H9 (cell line): ENCODE measurements at regions not wholly inside any gene's neighbourhood (a gene's known extent, or its start where the extent isn't known, plus 50 kb on each side); places are given as distances from the start of the nearest gene placed in this dataset.

Source experiments
- DNase-seq: peaks from one replicate; pipeline ENCODE4 v3.0.0-alpha.2; 2017
- H2AFZ ChIP-seq: one replicate; pipeline ENCODE4 v1.6.1; 2013; ENCODE audit warnings: mild to moderate bottlenecking, low read length, control low read depth, moderate library complexity
- H2AK5ac ChIP-seq: 2 replicates; pipeline ENCODE4 v1.6.1; 2013; ENCODE audit warnings: low read length, control low read depth, mixed read lengths; ENCODE audit not compliant: insufficient read length
- H2BK120ac ChIP-seq: one replicate; pipeline ENCODE4 v1.6.1; 2013; ENCODE audit warnings: low read depth, mild to moderate bottlenecking, low read length, control low read depth, inconsistent platforms; ENCODE audit not compliant: poor library complexity, severe bottlenecking
- H2BK12ac ChIP-seq: 2 replicates; pipeline ENCODE4 v1.6.1; 2013; ENCODE audit warnings: low read length, control low read depth, mixed read lengths, low read depth; ENCODE audit not compliant: insufficient read length
- H2BK15ac ChIP-seq: 2 replicates; pipeline ENCODE4 v1.6.1; 2013; ENCODE audit warnings: low read depth, low read length, control low read depth
- H2BK20ac ChIP-seq: one replicate; pipeline ENCODE4 v1.6.1; 2013; ENCODE audit warnings: low read depth, mild to moderate bottlenecking, low read length, control low read depth, inconsistent platforms; ENCODE audit not compliant: poor library complexity, severe bottlenecking
- H2BK5ac ChIP-seq: 2 replicates; pipeline ENCODE4 v1.6.1; 2013; ENCODE audit warnings: low read length, control low read depth, mixed read lengths; ENCODE audit not compliant: insufficient read length
- H3K14ac ChIP-seq: 2 replicates; pipeline ENCODE4 v1.6.1; 2013; ENCODE audit warnings: low read length, control low read depth; ENCODE audit not compliant: insufficient read depth
- H3K18ac ChIP-seq: 2 replicates; pipeline ENCODE4 v1.6.1; 2013; ENCODE audit warnings: low read depth, mild to moderate bottlenecking, mixed read lengths, low read length, control low read depth; ENCODE audit not compliant: insufficient read length
- H3K23ac ChIP-seq: 2 replicates; pipeline ENCODE4 v1.6.1; 2013; ENCODE audit warnings: low read length, control low read depth, mixed read lengths, low read depth; ENCODE audit not compliant: insufficient read length
- H3K23me2 ChIP-seq: 2 replicates; pipeline ENCODE4 v1.6.1; 2013; ENCODE audit warnings: low read depth, mild to moderate bottlenecking, mixed read lengths, low read length, control low read depth; ENCODE audit not compliant: insufficient read length, poor library complexity, severe bottlenecking
- H3K27ac ChIP-seq: 2 replicates; pipeline ENCODE4 v1.5.1; 2013; ENCODE audit warnings: low read length, control low read depth, mixed read lengths, low read depth; ENCODE audit not compliant: insufficient read length
- H3K27me3 ChIP-seq: 2 replicates; pipeline ENCODE4 v1.6.1; 2013; ENCODE audit warnings: low read length, control low read depth, inconsistent platforms; ENCODE audit not compliant: insufficient read depth
- H3K4ac ChIP-seq: 2 replicates; pipeline ENCODE4 v1.6.1; 2013; ENCODE audit warnings: low read depth, mild to moderate bottlenecking, control low read depth, inconsistent platforms, low read length, moderate library complexity
- H3K4me1 ChIP-seq: 2 replicates; pipeline ENCODE4 v1.6.1; 2013; ENCODE audit warnings: low read length, control low read depth, inconsistent platforms; ENCODE audit not compliant: insufficient read depth
- H3K4me2 ChIP-seq: 2 replicates; pipeline ENCODE4 v1.6.1; 2013; ENCODE audit warnings: low read length, control low read depth, mixed read lengths; ENCODE audit not compliant: insufficient read length, insufficient read depth
- H3K56ac ChIP-seq: 2 replicates; pipeline ENCODE4 v1.6.1; 2013; ENCODE audit warnings: low read depth, mild to moderate bottlenecking, mixed read lengths, low read length, control low read depth; ENCODE audit not compliant: insufficient read length
- H3K79me1 ChIP-seq: 2 replicates; pipeline ENCODE4 v1.6.1; 2013; ENCODE audit warnings: low read depth, mild to moderate bottlenecking, moderate library complexity, low read length, control low read depth, inconsistent platforms; ENCODE audit not compliant: insufficient read depth, poor library complexity, severe bottlenecking
- H3K79me2 ChIP-seq: 2 replicates; pipeline ENCODE4 v1.6.1; 2013; ENCODE audit warnings: low read length, control low read depth, inconsistent platforms; ENCODE audit not compliant: insufficient read depth
- H3K9ac ChIP-seq: 2 replicates; pipeline ENCODE4 v1.6.1; 2013; ENCODE audit warnings: low read length, control low read depth, mixed read lengths; ENCODE audit not compliant: insufficient read length; ENCODE audit errors: extremely low read depth
- H3K9me3 ChIP-seq: one replicate; pipeline ENCODE4 v1.6.1; 2013; ENCODE audit warnings: low read depth, low read length, inconsistent platforms; ENCODE audit not compliant: control insufficient read depth
- H3T11ph ChIP-seq: one replicate; pipeline ENCODE4 v1.6.1; 2013; ENCODE audit warnings: mild to moderate bottlenecking, low read length, control low read depth, inconsistent platforms
- H4K20me1 ChIP-seq: one replicate; pipeline ENCODE4 v1.6.1; 2013; ENCODE audit not compliant: control insufficient read depth, insufficient read length, insufficient read depth
- H4K5ac ChIP-seq: 2 replicates; pipeline ENCODE4 v1.6.1; 2013; ENCODE audit warnings: low read depth, mild to moderate bottlenecking, mixed read lengths, low read length, control low read depth; ENCODE audit not compliant: insufficient read length
- H4K8ac ChIP-seq: replicated peaks from 2 replicates; pipeline ENCODE4 v1.6.1; 2013; ENCODE audit warnings: low read length, control low read depth, mixed read lengths, low read depth; ENCODE audit not compliant: insufficient read length
- H4K91ac ChIP-seq: 2 replicates; pipeline ENCODE4 v1.6.1; 2013; ENCODE audit warnings: low read depth, mild to moderate bottlenecking, moderate library complexity, mixed read lengths, low read length, control low read depth; ENCODE audit not compliant: insufficient read length
- H3K27ac Mint-ChIP-seq, 3 experiments: 2 replicates in 2 of 3; 3 replicates in 1 of 3; pipeline ENCODE4 v1.8.0; 2020 to 2021; ENCODE audit warnings: mixed read lengths in 3 of 3, mild to moderate bottlenecking in 1 of 3, moderate library complexity in 1 of 3
- H3K27me3 Mint-ChIP-seq: 2 replicates; pipeline ENCODE4 v1.8.0; 2021; ENCODE audit warnings: low read depth, mild to moderate bottlenecking, moderate library complexity, mixed read lengths
- H3K36me3 Mint-ChIP-seq, 3 experiments: 2 replicates in 2 of 3; 3 replicates in 1 of 3; pipeline ENCODE4 v1.8.0; 2020 to 2021; ENCODE audit warnings: low read depth in 3 of 3, mixed read lengths in 3 of 3; ENCODE audit not compliant: insufficient read depth in 1 of 3
- H3K4me1 Mint-ChIP-seq, 2 experiments: 2 replicates each; pipeline ENCODE4 v1.8.0; 2020; ENCODE audit warnings: mixed read lengths in 2 of 2
- H3K4me3 Mint-ChIP-seq, 2 experiments: 2 replicates in 1 of 2; 3 replicates in 1 of 2; pipeline ENCODE4 v1.8.0; 2020 to 2021; ENCODE audit warnings: mild to moderate bottlenecking in 2 of 2, mixed read lengths in 2 of 2, moderate library complexity in 1 of 2
- H3K9me3 Mint-ChIP-seq, 2 experiments: 2 replicates in 1 of 2; 3 replicates in 1 of 2; pipeline ENCODE4 v1.8.0; 2020; ENCODE audit warnings: mild to moderate bottlenecking in 2 of 2, mixed read lengths in 2 of 2, moderate library complexity in 1 of 2
- WGBS: extraction: QIAGEN DNeasy Blood & Tissue Kit; methylation state at CpG from one replicate; pipeline ENCODE4 v1.1.7; 2013; ENCODE audit warnings: missing lambda C conversion rate, low lambda C conversion rate, mixed read lengths; ENCODE audit not compliant: insufficient read length; ENCODE audit errors: extremely low coverage; 5-methylcytosine and 5-hydroxymethylcytosine counted together
- TF ChIP-seq, protein P1 (sequence below): fragments of 200-600 bp; sonication (generic); conservative IDR thresholded peaks from 3 replicates; pipeline ENCODE4 v1.8.0; 2021; ENCODE audit warnings: antibody characterized with exemption, mild to moderate bottlenecking

DNA sequence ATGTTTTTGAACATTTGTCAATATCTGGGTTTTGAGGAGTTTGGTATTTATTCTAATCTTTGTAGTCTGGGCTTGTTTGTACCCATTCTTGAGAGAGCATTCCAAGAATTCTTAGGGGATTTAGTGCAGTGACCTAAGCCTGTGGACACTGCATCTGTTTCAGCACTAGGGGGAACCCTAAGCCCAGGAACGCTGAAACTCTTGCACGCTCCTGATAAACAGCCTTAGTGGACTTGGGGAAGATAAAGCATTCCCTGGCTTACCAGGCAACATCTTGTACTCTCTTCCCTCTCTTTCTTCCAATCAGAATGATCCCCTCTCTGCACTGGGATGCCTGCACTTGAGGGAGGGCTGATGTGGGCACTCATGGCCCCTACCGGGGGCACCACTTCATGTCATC lies 654.9 kb upstream of the HTR2C start:
- Histone ChIP-seq H3K9me3 (no peaks in the 10 kb centered on the region), H3K56ac (no peak overlapping the region), H3K23me2 (no peaks in the 10 kb centered on the region), H3K27ac (no peak overlapping the region), H4K8ac (no peak overlapping the region), H3T11ph (no peak overlapping the region), H2BK12ac (no peak overlapping the region), H3K23ac (no peak overlapping the region), H4K91ac (no peak overlapping the region), H2AFZ (no peak overlapping the region), H3K4ac (no peak overlapping the region), H3K9ac (no peak overlapping the region), H2BK15ac (no peak overlapping the region), H2BK120ac (no peak overlapping the region), H2BK5ac (no peak overlapping the region), H3K27me3 (no peaks in the 10 kb centered on the region; the same call in 1 of the 2 replicates), H3K79me1 (no peaks in the 10 kb centered on the region), H3K4me1 (peaks cover 2% of the 10 kb centered on the region; the same call in 1 of the 2 replicates), H4K5ac (no peak overlapping the region), H4K20me1 (no peaks in the 10 kb centered on the region), H3K14ac (no peak overlapping the region), H2AK5ac (no peak overlapping the region), H2BK20ac (no peak overlapping the region), H3K79me2 (no peaks in the 10 kb centered on the region), H3K18ac (no peak overlapping the region), H3K4me2 (no peak overlapping the region)
- WGBS, result no CpG with 5 or more reads among the region's 3 CpGs
- Mint-ChIP-seq H3K27ac (peak overlapping the region; percentile 60 to 98 (median 95)), H3K9me3 (peaks cover 18 to 24% of the 10 kb centered on the region in 2 experiments), H3K4me3 (no peak overlapping the region), H3K4me1 (peaks cover 22 to 25% of the 10 kb centered on the region in 2 experiments), H3K27me3 (no peaks in the 10 kb centered on the region), H3K36me3 (peaks cover 24 to 80% (median 48%) of the 10 kb centered on the region in 3 experiments)
- DNase-seq, result peak; percentile 89
- TF ChIP-seq, protein P1, sequence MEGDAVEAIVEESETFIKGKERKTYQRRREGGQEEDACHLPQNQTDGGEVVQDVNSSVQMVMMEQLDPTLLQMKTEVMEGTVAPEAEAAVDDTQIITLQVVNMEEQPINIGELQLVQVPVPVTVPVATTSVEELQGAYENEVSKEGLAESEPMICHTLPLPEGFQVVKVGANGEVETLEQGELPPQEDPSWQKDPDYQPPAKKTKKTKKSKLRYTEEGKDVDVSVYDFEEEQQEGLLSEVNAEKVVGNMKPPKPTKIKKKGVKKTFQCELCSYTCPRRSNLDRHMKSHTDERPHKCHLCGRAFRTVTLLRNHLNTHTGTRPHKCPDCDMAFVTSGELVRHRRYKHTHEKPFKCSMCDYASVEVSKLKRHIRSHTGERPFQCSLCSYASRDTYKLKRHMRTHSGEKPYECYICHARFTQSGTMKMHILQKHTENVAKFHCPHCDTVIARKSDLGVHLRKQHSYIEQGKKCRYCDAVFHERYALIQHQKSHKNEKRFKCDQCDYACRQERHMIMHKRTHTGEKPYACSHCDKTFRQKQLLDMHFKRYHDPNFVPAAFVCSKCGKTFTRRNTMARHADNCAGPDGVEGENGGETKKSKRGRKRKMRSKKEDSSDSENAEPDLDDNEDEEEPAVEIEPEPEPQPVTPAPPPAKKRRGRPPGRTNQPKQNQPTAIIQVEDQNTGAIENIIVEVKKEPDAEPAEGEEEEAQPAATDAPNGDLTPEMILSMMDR, result peak; percentile 94
